Bronchial epithelial cell (primary cell): ENCODE measurements at regions not wholly inside any gene's neighbourhood (a gene's known extent, or its start where the extent isn't known, plus 50 kb on each side); places are given as distances from the start of the nearest gene placed in this dataset.

Source experiments
- DNase-seq: peaks from one replicate; pipeline ENCODE4 v3.0.0-alpha.2; 2010; ENCODE audit warnings: low read depth
- FAIRE-seq: peaks from 2 replicates; lab custom pipeline; 2011; peaks lifted over from hg19 to GRCh38; lab: Jason Lieb, UNC
- H3K27me3 ChIP-seq: 2 replicates; pipeline ENCODE4 v1.5.1; 2011; ENCODE audit warnings: low read length; ENCODE audit not compliant: control insufficient read depth, insufficient read depth
- H3K36me3 ChIP-seq: 2 replicates; pipeline ENCODE4 v1.5.1; 2011; ENCODE audit warnings: low read length; ENCODE audit not compliant: control insufficient read depth, insufficient read depth
- H3K4me3 ChIP-seq: 2 replicates; pipeline ENCODE4 v1.5.1; 2011; ENCODE audit warnings: mild to moderate bottlenecking, low read depth, low read length, control low read depth
- TF ChIP-seq, protein P1 (sequence below): IDR thresholded peaks from 2 replicates; pipeline ENCODE4 v1.5.1; 2011; ENCODE audit warnings: mild to moderate bottlenecking, moderate library complexity, low read length, control low read depth, inconsistent platforms; ENCODE audit not compliant: insufficient read depth, severe bottlenecking

DNA sequence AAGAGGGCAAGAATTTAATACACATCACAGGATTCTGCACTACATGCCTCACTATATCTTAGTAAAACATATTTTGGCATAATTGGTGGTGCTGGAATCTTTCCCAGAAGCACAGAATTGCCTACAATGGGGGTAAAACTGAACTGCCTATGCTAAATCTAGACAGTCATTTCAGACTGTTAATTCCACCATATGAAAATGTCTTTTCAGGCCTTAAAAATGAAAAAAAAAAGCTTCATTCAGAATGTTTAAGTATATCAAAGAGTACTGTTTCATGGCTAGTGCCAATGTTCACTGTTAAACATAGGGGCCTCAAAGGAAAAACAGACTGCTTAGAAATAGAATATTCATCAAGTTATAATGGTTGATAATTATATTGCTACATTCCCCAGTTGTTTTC is 797.0 kb downstream of the PCDH19 start:
- TF ChIP-seq, protein P1, sequence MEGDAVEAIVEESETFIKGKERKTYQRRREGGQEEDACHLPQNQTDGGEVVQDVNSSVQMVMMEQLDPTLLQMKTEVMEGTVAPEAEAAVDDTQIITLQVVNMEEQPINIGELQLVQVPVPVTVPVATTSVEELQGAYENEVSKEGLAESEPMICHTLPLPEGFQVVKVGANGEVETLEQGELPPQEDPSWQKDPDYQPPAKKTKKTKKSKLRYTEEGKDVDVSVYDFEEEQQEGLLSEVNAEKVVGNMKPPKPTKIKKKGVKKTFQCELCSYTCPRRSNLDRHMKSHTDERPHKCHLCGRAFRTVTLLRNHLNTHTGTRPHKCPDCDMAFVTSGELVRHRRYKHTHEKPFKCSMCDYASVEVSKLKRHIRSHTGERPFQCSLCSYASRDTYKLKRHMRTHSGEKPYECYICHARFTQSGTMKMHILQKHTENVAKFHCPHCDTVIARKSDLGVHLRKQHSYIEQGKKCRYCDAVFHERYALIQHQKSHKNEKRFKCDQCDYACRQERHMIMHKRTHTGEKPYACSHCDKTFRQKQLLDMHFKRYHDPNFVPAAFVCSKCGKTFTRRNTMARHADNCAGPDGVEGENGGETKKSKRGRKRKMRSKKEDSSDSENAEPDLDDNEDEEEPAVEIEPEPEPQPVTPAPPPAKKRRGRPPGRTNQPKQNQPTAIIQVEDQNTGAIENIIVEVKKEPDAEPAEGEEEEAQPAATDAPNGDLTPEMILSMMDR: no peak
- H3K4me3 ChIP-seq: no peak overlapping the region
- no peaks in the 10 kb centered on the region for H3K36me3 ChIP-seq
- H3K27me3 ChIP-seq: no peaks in the 10 kb centered on the region
- no peak for DNase-seq
- no peak for FAIRE-seq

DNA sequence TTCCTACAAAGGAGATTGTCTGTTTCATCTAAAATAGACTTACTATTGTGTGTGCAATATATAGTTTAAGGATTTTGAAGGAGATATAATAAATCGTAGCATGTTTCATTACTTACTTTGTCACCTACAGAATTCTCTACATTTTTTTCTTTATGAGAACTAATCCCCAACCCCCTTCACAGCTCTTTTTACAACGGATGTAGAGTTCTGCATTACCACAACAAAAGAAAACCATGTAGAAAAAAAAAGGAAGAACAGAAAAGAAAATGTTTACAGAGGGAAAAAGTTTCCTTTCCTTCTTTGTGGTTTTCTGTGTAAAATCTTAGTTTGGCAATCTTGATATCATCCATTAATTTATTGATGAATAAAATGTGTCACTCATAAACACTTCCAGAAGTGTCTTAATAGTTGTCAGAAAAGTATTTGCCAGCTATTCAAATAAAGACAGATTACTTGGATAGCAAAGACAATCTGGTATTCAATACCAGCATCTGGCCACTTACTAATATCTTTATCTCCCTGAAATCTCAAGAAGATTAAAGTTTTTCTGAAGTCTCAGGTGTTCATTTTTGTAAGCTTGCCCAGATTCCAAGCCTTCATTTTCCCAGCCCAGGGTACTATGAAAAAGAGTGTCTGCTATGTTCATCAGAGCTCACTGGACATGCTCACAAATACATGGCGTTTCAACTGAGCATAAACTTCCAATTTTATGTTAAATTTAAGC is 806.8 kb downstream of the PCDH19 start:
- FAIRE-seq: no peak
- no peaks in the 10 kb centered on the region for H3K27me3 ChIP-seq
- TF ChIP-seq, protein P1: no peak

DNA sequence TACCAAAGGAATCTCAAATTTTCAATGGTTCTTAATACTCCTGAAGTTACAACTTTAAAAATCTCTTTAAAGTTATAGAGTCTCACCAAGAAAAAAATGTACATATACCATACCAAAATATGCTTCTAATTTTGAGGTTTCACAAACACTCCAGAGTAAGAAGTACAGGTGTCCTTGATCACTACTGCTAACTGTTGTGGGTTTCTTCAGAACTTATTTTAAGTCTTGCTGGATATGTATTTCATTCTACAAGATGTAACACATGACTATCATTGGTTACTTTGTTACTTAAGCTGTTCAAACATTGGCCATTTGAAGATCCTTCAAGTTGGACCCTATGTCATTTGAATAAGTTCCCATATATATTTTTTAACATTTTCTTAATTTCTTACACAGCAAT is 808.0 kb downstream of the PCDH19 start:
- no peaks in the 10 kb centered on the region for H3K27me3 ChIP-seq
- TF ChIP-seq, protein P1: no peak
- H3K4me3 ChIP-seq: no peak overlapping the region
- no peaks in the 10 kb centered on the region for H3K36me3 ChIP-seq
- DNase-seq (no peak), FAIRE-seq (no peak)

More for the DNA sequence above, 806.8 kb downstream of the PCDH19 start:
- no peaks in the 10 kb centered on the region for H3K36me3 ChIP-seq
- H3K4me3 ChIP-seq: no peak overlapping the region
- no peak for DNase-seq

DNA sequence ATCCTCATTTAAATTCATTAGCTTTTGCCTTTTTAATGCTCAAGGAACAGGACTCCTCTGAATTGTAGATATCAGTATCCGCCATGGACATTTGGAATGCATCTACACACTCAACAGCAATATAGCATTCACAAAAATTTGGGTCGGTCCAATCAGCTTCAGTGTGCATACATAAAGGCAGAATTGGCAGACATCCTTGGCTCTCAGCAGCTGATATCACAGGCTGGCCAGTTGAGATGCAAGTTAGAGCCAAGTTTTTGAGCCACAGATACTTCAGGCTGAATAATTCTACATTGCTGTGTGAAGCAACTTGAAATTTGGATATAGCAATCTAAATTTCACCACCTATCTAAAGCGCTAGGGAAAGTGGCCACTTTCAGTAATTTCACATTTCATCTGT is 821.1 kb downstream of the PCDH19 start:
- no peaks in the 10 kb centered on the region for H3K36me3 ChIP-seq
- no peak overlapping the region for H3K4me3 ChIP-seq
- H3K27me3 ChIP-seq: no peaks in the 10 kb centered on the region
- no peak for FAIRE-seq
- TF ChIP-seq, protein P1: no peak
- no peak for DNase-seq

DNA sequence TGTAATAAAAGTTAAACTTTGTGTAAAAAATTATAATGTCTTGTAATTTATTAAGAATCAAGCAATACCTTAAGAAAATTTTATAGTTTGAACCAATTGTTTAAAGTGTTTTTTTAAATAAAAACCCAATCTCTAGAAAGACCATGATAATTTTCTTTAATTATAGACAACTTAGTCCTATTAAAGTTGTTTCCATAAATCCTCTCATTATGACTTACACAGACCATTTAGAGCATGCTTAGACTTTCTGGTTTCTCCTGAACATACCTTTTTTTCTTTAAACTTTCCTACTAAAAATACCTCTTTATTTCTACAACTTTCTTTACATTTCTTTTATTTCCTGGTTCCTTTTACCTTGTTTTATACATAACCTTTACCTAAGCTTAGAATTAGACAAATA is 837.4 kb downstream of the PCDH19 start:
- TF ChIP-seq, protein P1: no peak
- FAIRE-seq (no peak), DNase-seq (no peak)
- no peaks in the 10 kb centered on the region for H3K36me3 ChIP-seq
- no peaks in the 10 kb centered on the region for H3K27me3 ChIP-seq
- no peak overlapping the region for H3K4me3 ChIP-seq

DNA sequence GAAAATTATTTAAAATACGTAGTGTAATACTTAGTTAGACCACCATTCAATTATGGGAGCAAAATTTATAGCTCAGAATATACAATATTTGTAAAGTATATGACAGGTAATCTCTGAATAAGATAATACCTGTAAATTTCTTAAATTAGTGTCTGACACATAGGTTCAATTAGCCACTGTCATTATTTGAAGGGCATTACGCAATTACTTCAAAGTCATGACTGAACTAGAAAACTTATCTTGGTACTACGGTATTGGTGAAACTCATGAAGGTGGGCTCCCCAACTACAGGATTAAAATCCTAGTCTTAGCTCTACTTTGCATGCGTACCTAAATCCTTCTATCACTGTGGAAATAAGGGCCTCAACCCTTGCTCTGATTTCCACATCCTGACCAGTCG is 860.7 kb downstream of the PCDH19 start:
- Histone ChIP-seq H3K36me3 (no peaks in the 10 kb centered on the region), H3K27me3 (no peaks in the 10 kb centered on the region), H3K4me3 (no peak overlapping the region)
- FAIRE-seq (no peak), DNase-seq (no peak)
- TF ChIP-seq, protein P1: no peak
